ENCODE measurements at regions not wholly inside any gene's neighbourhood (a gene's known extent, or its start where the extent isn't known, plus 50 kb on each side); places are given as distances from the start of the nearest gene placed in this dataset.
"Not testable (repeated sequence)": the region's sequence is repeated elsewhere in the genome, so short reads cannot be mapped to it uniquely, and the experiment has no call there.

- no peak for DNase-seq (ENCODE audit: low spot score)
These were observed 266.0 kb upstream of the STXBP5 start for GRCh38 chr6:146938266-146938665.

- DNase-seq (ENCODE audit: low spot score): not testable (repeated sequence)
These were observed 264.8 kb upstream of the STXBP5 start for GRCh38 chr6:146939456-146939855.

- no peak for DNase-seq (ENCODE audit: low spot score)
These were observed 260.6 kb upstream of the STXBP5 start for GRCh38 chr6:146943664-146944063.

- no peak for DNase-seq (ENCODE audit: low spot score)
These were observed 260.1 kb upstream of the STXBP5 start for GRCh38 chr6:146944077-146944476.

- DNase-seq (ENCODE audit: low spot score): no peak
These were observed 259.4 kb upstream of the STXBP5 start for GRCh38 chr6:146944809-146945208.

- no peak for DNase-seq (ENCODE audit: low spot score)
These were observed 257.7 kb upstream of the STXBP5 start for GRCh38 chr6:146946559-146946958.

- no peak for DNase-seq (ENCODE audit: low spot score)
These were observed 255.4 kb upstream of the STXBP5 start for GRCh38 chr6:146948790-146949342.

GRCh38 chr6:146949425-146949824 lies 254.8 kb upstream of the STXBP5 start:
- DNase-seq (ENCODE audit: low spot score): no peak

GRCh38 chr6:146950351-146950835 lies 253.8 kb upstream of the STXBP5 start:
- DNase-seq (ENCODE audit: low spot score): no peak

GRCh38 chr6:146955570-146955969 lies 248.6 kb upstream of the STXBP5 start:
- no peak for DNase-seq (ENCODE audit: low spot score)

- no peak for DNase-seq (ENCODE audit: low spot score)
These were observed 246.8 kb upstream of the STXBP5 start for GRCh38 chr6:146957181-146958093.

GRCh38 chr6:146961831-146962230 lies 242.4 kb upstream of the STXBP5 start:
- DNase-seq (ENCODE audit: low spot score): no peak

GRCh38 chr6:146962329-146962728 lies 241.9 kb upstream of the STXBP5 start:
- DNase-seq (ENCODE audit: low spot score): no peak

GRCh38 chr6:146965110-146965689 lies 239.0 kb upstream of the STXBP5 start:
- no peak for DNase-seq (ENCODE audit: low spot score)

- DNase-seq (ENCODE audit: low spot score): no peak
These were observed 236.0 kb upstream of the STXBP5 start for GRCh38 chr6:146968041-146968760.

- DNase-seq (ENCODE audit: low spot score): no peak
These were observed 231.7 kb upstream of the STXBP5 start for GRCh38 chr6:146972546-146972945.

- no peak for DNase-seq (ENCODE audit: low spot score)
These were observed 229.9 kb upstream of the STXBP5 start for GRCh38 chr6:146974351-146974750.

- DNase-seq (ENCODE audit: low spot score): no peak
These were observed 229.1 kb upstream of the STXBP5 start for GRCh38 chr6:146975093-146975492.

GRCh38 chr6:146980900-146981329 lies 223.3 kb upstream of the STXBP5 start:
- no peak for DNase-seq (ENCODE audit: low spot score)

GRCh38 chr6:146981981-146982380 lies 222.2 kb upstream of the STXBP5 start:
- no peak for DNase-seq (ENCODE audit: low spot score)

- DNase-seq (ENCODE audit: low spot score): no peak
These were observed 219.8 kb upstream of the STXBP5 start for GRCh38 chr6:146984251-146984924.

GRCh38 chr6:146985111-146985510 lies 219.1 kb upstream of the STXBP5 start:
- DNase-seq (ENCODE audit: low spot score): no peak
